T-cell (primary cell): ENCODE measurements at regions not wholly inside any gene's neighbourhood (a gene's known extent, or its start where the extent isn't known, plus 50 kb on each side); places are given as distances from the start of the nearest gene placed in this dataset.
A peak's percentile ranks its signal among the peaks of the same experiment; 100 is the strongest.

Experiments
- ATAC-seq, 4 experiments: fragments of 200-7000 bp in 3 of 4; fragments of 150-1000 bp in 1 of 4; cut with Tn5 transposase; replicated peaks in 1 of 4; 1 replicate in 3 of 4; 2 replicates in 1 of 4; pipeline ENCODE4 v1.10.0; 2021; ENCODE audit warnings: moderate library complexity in 3 of 4, mild to moderate bottlenecking in 2 of 4, moderate number of reproducible peaks in 1 of 4
- CTCF ChIA-PET, 2 donors: fragments of 300-600 bp; sonication (Branson Sonifier 250); formaldehyde crosslinking; loops; one replicate each; lab custom pipeline; 2022; ENCODE audit warnings: antibody characterized with exemption in 2 of 2; lab: Charles Lee
- POLR2A ChIA-PET, 2 donors: fragments of 300-600 bp; sonication (Branson Sonifier 250); formaldehyde crosslinking; loops; one replicate each; lab custom pipeline; 2022; ENCODE audit warnings: antibody characterized with exemption in 2 of 2; lab: Charles Lee
- DNase-seq, 35 experiments: peaks; one replicate each; pipeline versions ENCODE4 v3.0.0 to v3.0.0-alpha.2; 2013 to 2023
- H3K27ac ChIP-seq: one replicate; pipeline ENCODE4 v1.5.1; 2013; ENCODE audit warnings: low read length
- H3K27me3 ChIP-seq, 2 experiments: replicated peaks in 1 of 2; 1 replicate in 1 of 2; 2 replicates in 1 of 2; pipeline versions ENCODE4 v1.6.1 to v1.7.0; 2013; ENCODE audit warnings: low read length in 1 of 2, mixed read lengths in 1 of 2; ENCODE audit not compliant: control insufficient read depth in 2 of 2, insufficient read depth in 2 of 2; ENCODE audit errors: extremely low read depth in 1 of 2
- H3K36me3 ChIP-seq, 2 donors: 1 replicate in 1 of 2; 2 replicates in 1 of 2; pipeline versions ENCODE4 v1.6.1 to v1.7.0; 2013; ENCODE audit warnings: low read length in 1 of 2; ENCODE audit not compliant: control insufficient read depth in 2 of 2, insufficient read depth in 1 of 2; ENCODE audit errors: extremely low read depth in 1 of 2
- H3K4me1 ChIP-seq, 2 experiments: 1 replicate in 1 of 2; 2 replicates in 1 of 2; pipeline versions ENCODE4 v1.6.1 to v1.7.0; 2013; ENCODE audit warnings: low read length in 2 of 2, mixed read lengths in 1 of 2; ENCODE audit not compliant: insufficient read depth in 2 of 2, control insufficient read depth in 1 of 2; ENCODE audit errors: extremely low read depth in 1 of 2
- H3K4me3 ChIP-seq, 2 donors: 1 replicate in 1 of 2; 2 replicates in 1 of 2; pipeline versions ENCODE4 v1.5.1 to v1.7.0; 2013; ENCODE audit warnings: mild to moderate bottlenecking in 2 of 2, low read length in 1 of 2, moderate library complexity in 1 of 2; ENCODE audit not compliant: control insufficient read depth in 1 of 2; ENCODE audit errors: extremely low read depth in 1 of 2
- H3K9me3 ChIP-seq: 2 replicates; pipeline ENCODE4 v1.7.0; 2013
- H3K27ac Mint-ChIP-seq, 2 donors: one replicate each; pipeline ENCODE4 v1.8.0; 2020 to 2021; ENCODE audit warnings: mild to moderate bottlenecking in 2 of 2, mixed read lengths in 2 of 2
- H3K27me3 Mint-ChIP-seq, 2 donors: one replicate each; pipeline ENCODE4 v1.8.0; 2021 to 2022; ENCODE audit warnings: mixed read lengths in 2 of 2
- H3K36me3 Mint-ChIP-seq: one replicate; pipeline ENCODE4 v1.8.0; 2021; ENCODE audit warnings: mixed read lengths
- H3K4me1 Mint-ChIP-seq, 3 donors: one replicate each; pipeline ENCODE4 v1.8.0; 2020 to 2022; ENCODE audit warnings: mixed read lengths in 3 of 3, mild to moderate bottlenecking in 1 of 3
- H3K4me3 Mint-ChIP-seq, 3 donors: one replicate each; pipeline ENCODE4 v1.8.0; 2020 to 2022; ENCODE audit warnings: mild to moderate bottlenecking in 3 of 3, mixed read lengths in 3 of 3, moderate library complexity in 3 of 3
- H3K9me3 Mint-ChIP-seq, 3 donors: one replicate each; pipeline ENCODE4 v1.8.0; 2020 to 2022; ENCODE audit warnings: mixed read lengths in 3 of 3
- WGBS: methylation state at CpG from one replicate; pipeline ENCODE4 v1.1.5; 2013; ENCODE audit warnings: missing lambda C conversion rate; ENCODE audit not compliant: insufficient coverage; 5-methylcytosine and 5-hydroxymethylcytosine counted together

DNA sequence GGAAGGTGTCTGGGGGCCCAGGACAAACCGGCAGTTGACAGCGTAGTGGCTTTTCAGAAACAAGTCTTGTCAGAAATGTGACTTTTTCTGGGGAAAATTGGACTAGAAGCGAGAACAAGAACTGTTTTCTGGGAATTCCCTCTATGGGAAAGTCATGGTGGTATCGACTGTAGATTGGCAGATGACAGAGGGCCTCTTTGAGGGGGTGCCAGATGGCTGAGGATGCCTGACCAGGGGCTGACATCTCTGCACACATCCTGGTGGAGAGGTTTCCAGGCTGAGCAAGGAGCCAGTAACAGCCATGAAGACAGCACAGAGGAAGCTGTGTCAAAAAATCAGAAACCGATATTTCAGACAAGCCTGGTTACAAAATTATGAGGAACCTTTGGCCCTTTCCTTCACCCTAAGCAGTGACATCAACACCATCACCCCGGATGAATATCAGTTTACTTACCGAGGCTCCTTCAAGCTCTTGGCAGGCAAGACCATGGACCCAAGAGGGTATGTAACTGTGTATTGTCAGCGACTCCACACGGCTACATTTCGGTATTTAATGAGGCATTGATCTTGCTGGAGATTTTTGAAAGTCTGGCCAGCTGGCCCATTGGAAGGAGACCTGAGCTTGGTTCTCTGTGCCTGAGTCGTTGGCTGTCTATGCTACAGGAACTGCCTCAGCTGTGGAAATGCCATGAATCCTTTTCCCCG lies 1525.3 kb upstream of the TMEM132C start:
- CTCF ChIA-PET: interaction anchor here in 1 of 2 donors (0.6 kb wide), 1 partner anchor 24 kb away, joined by 4 read pairs; no protein-coding TSS in a partner anchor
- Mint-ChIP-seq H3K36me3 (peaks cover 4% of the 10 kb centered on the region), H3K4me3 (no peak overlapping the region), H3K27me3 (no peaks in the 10 kb centered on the region), H3K27ac (no peak overlapping the region), H3K4me1 (no peaks in the 10 kb centered on the region), H3K9me3 (peaks cover 0 to 13% (median 5%) of the 10 kb centered on the region in 3 donors)
- Histone ChIP-seq H3K27me3 (no peaks in the 10 kb centered on the region), H3K4me3 (no peak overlapping the region), H3K36me3 (no peaks in the 10 kb centered on the region), H3K9me3 (no peaks in the 10 kb centered on the region), H3K4me1 (no peaks in the 10 kb centered on the region), H3K27ac (no peak overlapping the region)
- no peak for ATAC-seq
- POLR2A ChIA-PET: no interaction called here
- 86% methylated on average over 11 of the region's 12 CpGs for WGBS
- no peak for DNase-seq

DNA sequence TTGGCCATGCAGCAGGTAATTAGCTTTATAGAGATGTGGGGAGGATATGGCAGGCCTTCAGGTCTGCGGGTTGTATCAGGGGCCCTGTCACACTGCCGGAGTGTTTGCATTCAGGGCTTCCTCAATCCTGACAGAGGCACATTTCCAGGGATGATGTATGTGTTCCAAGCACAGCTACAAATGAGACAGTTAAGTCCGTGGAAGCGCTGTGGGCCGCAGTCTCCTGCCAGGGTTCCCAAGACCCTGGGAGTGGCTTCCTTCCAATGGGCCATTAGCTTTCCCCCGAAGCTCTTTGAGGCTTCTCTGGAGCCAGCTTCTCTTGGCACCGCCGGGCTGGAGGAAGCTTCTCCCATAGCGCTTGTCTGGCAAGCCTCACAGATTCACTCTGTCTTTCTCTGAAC lies 1524.7 kb upstream of the TMEM132C start:
- Mint-ChIP-seq H3K36me3 (peaks cover 4% of the 10 kb centered on the region), H3K4me3 (no peak overlapping the region), H3K4me1 (no peaks in the 10 kb centered on the region), H3K9me3 (peaks cover 0 to 13% (median 5%) of the 10 kb centered on the region in 3 donors), H3K27ac (no peak overlapping the region), H3K27me3 (no peaks in the 10 kb centered on the region)
- Histone ChIP-seq H3K4me1 (no peaks in the 10 kb centered on the region), H3K36me3 (no peaks in the 10 kb centered on the region), H3K27ac (no peak overlapping the region), H3K4me3 (no peak overlapping the region), H3K9me3 (no peaks in the 10 kb centered on the region), H3K27me3 (no peaks in the 10 kb centered on the region)
- DNase-seq (no peak), ATAC-seq (no peak)
- WGBS: 79% methylated on average over 9 of the region's 9 CpGs
- CTCF ChIA-PET: interaction anchor here in 1 of 2 donors (0.6 kb wide), 1 partner anchor 25 kb away, joined by 4 read pairs; no protein-coding TSS in a partner anchor
- POLR2A ChIA-PET: no interaction called here

GRCh38 chr12:126747530-126748149 lies 1519.3 kb upstream of the TMEM132C start:
- 0% methylated on average over 1 of the region's 11 CpGs for WGBS
- H3K9me3 Mint-ChIP-seq: peaks cover 0 to 6% (median 0%) of the 10 kb centered on the region in 3 donors
- no peaks in the 10 kb centered on the region for H3K36me3 ChIP-seq
- H3K4me3 ChIP-seq: no peak overlapping the region
- ATAC-seq (peak in 1 of 4 experiments; percentile 56), DNase-seq (peak in 26 of 35 experiments; percentile 6 to 60 (median 30))
- H3K4me1 ChIP-seq: no peaks in the 10 kb centered on the region
- peaks cover 4% of the 10 kb centered on the region for H3K36me3 Mint-ChIP-seq
- H3K27me3 Mint-ChIP-seq: no peaks in the 10 kb centered on the region
- no peaks in the 10 kb centered on the region for H3K4me1 Mint-ChIP-seq
- H3K4me3 Mint-ChIP-seq: no peak overlapping the region
- H3K27me3 ChIP-seq: no peaks in the 10 kb centered on the region
- no peak overlapping the region for H3K27ac ChIP-seq
- ChIA-PET POLR2A (no interaction called here), CTCF (interaction anchor here (0.5 to 1.8 kb wide), 9 partner anchors 8 to 1667 kb away, joined by 3 to 6 read pairs (median 4); no protein-coding TSS in a partner anchor)
- H3K27ac Mint-ChIP-seq: no peak overlapping the region
- no peaks in the 10 kb centered on the region for H3K9me3 ChIP-seq

DNA sequence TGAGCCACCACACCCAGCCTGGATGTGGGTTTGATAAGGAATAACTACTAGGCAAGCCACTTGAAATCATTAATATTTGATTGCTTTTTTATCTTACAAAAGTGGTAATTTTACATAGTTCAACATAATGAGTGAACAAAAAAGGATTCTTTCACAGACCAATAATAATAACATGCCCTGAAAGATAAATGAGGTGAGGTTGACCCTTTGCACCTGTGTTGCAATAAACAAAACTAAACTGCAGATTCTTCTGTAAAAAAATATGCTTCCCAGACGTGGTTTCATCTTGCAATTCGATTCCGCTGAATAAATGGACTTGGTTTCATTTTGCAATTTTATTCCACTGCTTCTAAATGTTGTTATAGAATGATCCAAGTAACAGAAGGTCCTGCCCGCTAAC lies 1514.9 kb upstream of the TMEM132C start:
- H3K36me3 ChIP-seq: no peaks in the 10 kb centered on the region
- ATAC-seq (no peak), DNase-seq (no peak)
- Mint-ChIP-seq H3K4me1 (no peaks in the 10 kb centered on the region), H3K27me3 (no peaks in the 10 kb centered on the region), H3K9me3 (peaks cover 0 to 6% (median 0%) of the 10 kb centered on the region in 3 donors), H3K27ac (no peak overlapping the region), H3K4me3 (no peak overlapping the region), H3K36me3 (peaks cover 4% of the 10 kb centered on the region)
- ChIA-PET CTCF (no interaction called here), POLR2A (no interaction called here)
- no peaks in the 10 kb centered on the region for H3K4me1 ChIP-seq
- no peak overlapping the region for H3K4me3 ChIP-seq
- no CpG with 5 or more reads among the region's 4 CpGs for WGBS
- no peaks in the 10 kb centered on the region for H3K9me3 ChIP-seq
- H3K27ac ChIP-seq: no peak overlapping the region
- no peaks in the 10 kb centered on the region for H3K27me3 ChIP-seq

DNA sequence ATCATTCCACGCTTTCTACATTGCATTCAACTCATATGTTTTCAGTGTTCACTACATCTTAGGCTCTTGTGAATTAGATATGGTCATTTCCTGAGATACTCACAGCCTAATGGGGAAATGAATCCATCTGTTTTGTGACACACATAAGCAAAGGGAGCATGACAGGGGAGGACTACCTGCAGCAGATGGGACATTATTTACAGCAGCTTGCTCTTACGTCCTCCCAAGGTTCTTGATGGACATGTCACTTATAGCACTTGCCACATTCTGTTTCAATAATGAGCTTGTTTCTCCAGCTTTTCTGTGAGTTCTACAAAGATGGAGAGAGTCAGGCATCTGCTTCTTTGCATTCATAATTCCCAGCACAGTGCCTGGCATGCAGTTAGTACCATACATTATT lies 1509.6 kb upstream of the TMEM132C start:
- Histone ChIP-seq H3K4me3 (no peak overlapping the region), H3K27ac (no peak overlapping the region), H3K9me3 (no peaks in the 10 kb centered on the region), H3K27me3 (no peaks in the 10 kb centered on the region), H3K36me3 (no peaks in the 10 kb centered on the region), H3K4me1 (no peaks in the 10 kb centered on the region)
- Mint-ChIP-seq H3K4me3 (no peak overlapping the region), H3K9me3 (peaks cover 0 to 1% (median 0%) of the 10 kb centered on the region in 3 donors), H3K27me3 (no peaks in the 10 kb centered on the region), H3K4me1 (peaks cover 0 to 8% (median 4%) of the 10 kb centered on the region in 3 donors), H3K27ac (no peak overlapping the region), H3K36me3 (peaks cover 18% of the 10 kb centered on the region)
- POLR2A ChIA-PET: interaction anchor here in 1 of 2 donors (0.6 kb wide), 1 partner anchor 27 kb away, joined by 4 read pairs; no protein-coding TSS in a partner anchor
- 70% methylated on average over 1 of the region's 2 CpGs for WGBS
- CTCF ChIA-PET: interaction anchor here in 1 of 2 donors (1.1 kb wide), 1 partner anchor 10 kb away, joined by 4 read pairs; no protein-coding TSS in a partner anchor
- ATAC-seq (no peak), DNase-seq (no peak)

GRCh38 chr12:126760092-126760491 lies 1506.9 kb upstream of the TMEM132C start:
- Histone ChIP-seq H3K4me1 (peaks cover 0 to 10% of the 10 kb centered on the region in 2 experiments), H3K9me3 (peaks cover 4% of the 10 kb centered on the region), H3K4me3 (no peak overlapping the region), H3K27ac (no peak overlapping the region), H3K27me3 (no peaks in the 10 kb centered on the region), H3K36me3 (no peaks in the 10 kb centered on the region)
- Mint-ChIP-seq H3K4me3 (no peak overlapping the region), H3K9me3 (peaks cover 13 to 19% (median 18%) of the 10 kb centered on the region in 3 donors), H3K27me3 (no peaks in the 10 kb centered on the region), H3K27ac (no peak overlapping the region), H3K36me3 (peaks cover 32% of the 10 kb centered on the region), H3K4me1 (peaks cover 0 to 25% (median 18%) of the 10 kb centered on the region in 3 donors)
- 95% methylated on average over 2 of the region's 3 CpGs for WGBS
- ChIA-PET POLR2A (no interaction called here), CTCF (interaction anchor here in 1 of 2 donors (1.4 kb wide), 1 partner anchor 12 kb away, joined by 4 read pairs; no protein-coding TSS in a partner anchor)
- ATAC-seq: no peak
- DNase-seq: no peak
